Peyer's patch (tissue), 4 donors: ENCODE measurements at regions not wholly inside any gene's neighbourhood (a gene's known extent, or its start where the extent isn't known, plus 50 kb on each side); places are given as distances from the start of the nearest gene placed in this dataset.

Experiments
- DNase-seq, 3 donors: peaks; one replicate each; pipeline ENCODE4 v3.0.0-alpha.2; 2017 to 2019
- H3K27ac ChIP-seq, 4 donors: fragments of 200-600 bp; sonication (generic); one replicate each; pipeline ENCODE4 v1.5.1; 2016 to 2019
- H3K27me3 ChIP-seq, 2 donors: fragments of 200-600 bp; sonication (generic); one replicate each; pipeline ENCODE4 v1.5.1; 2019
- H3K36me3 ChIP-seq, 3 donors: fragments of 200-600 bp; sonication (generic); one replicate each; pipeline ENCODE4 v1.5.1; 2016 to 2019
- H3K4me1 ChIP-seq, 4 donors: fragments of 200-600 bp; sonication (generic); one replicate each; pipeline ENCODE4 v1.5.1; 2016 to 2019
- H3K4me3 ChIP-seq, 4 donors: fragments of 200-600 bp; sonication (generic); 1 replicate in 3 of 4; 2 replicates in 1 of 4; pipeline ENCODE4 v1.5.1; 2016 to 2019; ENCODE audit warnings: mild to moderate bottlenecking in 1 of 4
- H3K9me3 ChIP-seq, 4 donors: fragments of 200-600 bp; sonication (generic); one replicate each; pipeline ENCODE4 v1.5.1; 2016 to 2019; ENCODE audit warnings: mild to moderate bottlenecking in 1 of 4
- POLR2A ChIP-seq, 2 donors: fragments of 450-650 bp; IDR thresholded peaks; one replicate each; pipeline ENCODE4 v1.5.1; 2017; ENCODE audit warnings: antibody characterized with exemption in 2 of 2, mild to moderate bottlenecking in 2 of 2, moderate library complexity in 2 of 2
- TF ChIP-seq, protein P1 (sequence below), 6 experiments: fragments of 450-650 bp in 4 of 6; fragments of 200-600 bp in 2 of 6; sonication (generic) in 1 of 6; IDR thresholded peaks; one replicate each; pipeline ENCODE4 v1.5.1; 2017 to 2019; ENCODE audit warnings: antibody characterized with exemption in 6 of 6, mild to moderate bottlenecking in 3 of 6, moderate library complexity in 1 of 6

DNA sequence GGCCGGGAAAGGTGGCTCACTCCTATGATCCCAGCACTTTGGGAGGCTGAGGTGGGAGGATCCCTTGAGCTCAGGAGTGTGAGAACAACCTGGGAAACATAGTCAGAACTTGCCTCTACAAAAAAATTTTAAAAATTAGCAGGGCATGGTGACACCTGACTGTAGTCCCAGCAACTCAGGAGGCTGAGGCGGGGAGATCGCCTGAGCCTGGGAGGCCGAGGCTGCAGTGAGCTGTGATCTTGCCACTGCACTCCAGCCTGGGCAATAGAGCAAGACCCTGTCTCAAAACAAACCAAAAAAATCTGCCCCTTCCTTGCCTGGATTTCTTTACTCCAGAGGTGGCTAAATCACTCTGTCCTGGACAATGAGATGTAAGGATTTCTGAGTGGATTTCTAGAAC is 197.7 kb downstream of the NRP2 start:
- Histone ChIP-seq H3K4me1 (no peaks in the 10 kb centered on the region), H3K27ac (no peak overlapping the region)

DNA sequence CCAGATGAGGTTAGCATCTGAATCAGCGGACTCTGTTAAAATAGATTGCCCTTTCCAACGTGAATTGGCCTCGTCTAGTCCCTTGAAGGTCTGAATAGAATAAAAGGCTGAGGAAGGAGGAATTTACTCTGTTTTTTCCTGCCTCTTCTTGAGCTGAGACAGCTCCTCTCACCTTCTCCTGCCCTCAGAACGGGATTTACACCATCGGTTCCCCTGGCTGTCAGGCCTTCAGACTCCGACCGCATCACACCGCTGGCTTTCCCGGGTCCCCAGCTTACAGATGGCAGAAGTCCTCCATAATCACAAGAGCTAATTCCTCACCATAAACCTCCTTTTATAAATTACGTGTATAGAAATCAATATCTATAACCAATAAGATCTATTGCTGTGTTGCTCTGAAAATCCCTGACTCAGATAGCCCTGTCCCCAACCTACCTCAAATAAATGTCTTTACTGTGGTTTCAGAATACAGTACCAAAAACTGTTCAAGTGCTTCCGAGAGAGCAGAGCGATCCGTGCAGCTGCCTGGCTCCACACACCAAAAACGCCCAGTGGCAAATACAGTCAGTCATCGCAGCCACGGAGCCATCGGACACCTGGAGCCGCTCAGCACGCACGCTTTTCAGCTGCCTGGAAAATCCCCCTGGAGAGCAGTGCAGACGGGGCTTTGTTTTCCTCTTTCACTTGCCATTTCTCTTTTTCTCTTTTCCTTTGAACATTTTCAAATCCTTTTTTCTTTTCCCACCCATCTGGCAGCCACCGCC is 196.9 kb downstream of the NRP2 start:
- H3K27ac ChIP-seq = no peak overlapping the region
- H3K9me3 ChIP-seq = no peaks in the 10 kb centered on the region
- TF ChIP-seq POLR2A (IDR thresholded peaks at IDR 0.05) = no peak
- no peaks in the 10 kb centered on the region for H3K4me1 ChIP-seq
- H3K4me3 ChIP-seq = no peak overlapping the region
- no peaks in the 10 kb centered on the region for H3K27me3 ChIP-seq
- no peaks in the 10 kb centered on the region for H3K36me3 ChIP-seq
- no peak for DNase-seq

More for the DNA sequence above, 197.7 kb downstream of the NRP2 start:
- Histone ChIP-seq H3K4me3 (no peak overlapping the region), H3K36me3 (no peaks in the 10 kb centered on the region), H3K9me3 (no peaks in the 10 kb centered on the region), H3K27me3 (no peaks in the 10 kb centered on the region)
- no peak for TF ChIP-seq POLR2A (IDR thresholded peaks at IDR 0.05)
- TF ChIP-seq, protein P1, sequence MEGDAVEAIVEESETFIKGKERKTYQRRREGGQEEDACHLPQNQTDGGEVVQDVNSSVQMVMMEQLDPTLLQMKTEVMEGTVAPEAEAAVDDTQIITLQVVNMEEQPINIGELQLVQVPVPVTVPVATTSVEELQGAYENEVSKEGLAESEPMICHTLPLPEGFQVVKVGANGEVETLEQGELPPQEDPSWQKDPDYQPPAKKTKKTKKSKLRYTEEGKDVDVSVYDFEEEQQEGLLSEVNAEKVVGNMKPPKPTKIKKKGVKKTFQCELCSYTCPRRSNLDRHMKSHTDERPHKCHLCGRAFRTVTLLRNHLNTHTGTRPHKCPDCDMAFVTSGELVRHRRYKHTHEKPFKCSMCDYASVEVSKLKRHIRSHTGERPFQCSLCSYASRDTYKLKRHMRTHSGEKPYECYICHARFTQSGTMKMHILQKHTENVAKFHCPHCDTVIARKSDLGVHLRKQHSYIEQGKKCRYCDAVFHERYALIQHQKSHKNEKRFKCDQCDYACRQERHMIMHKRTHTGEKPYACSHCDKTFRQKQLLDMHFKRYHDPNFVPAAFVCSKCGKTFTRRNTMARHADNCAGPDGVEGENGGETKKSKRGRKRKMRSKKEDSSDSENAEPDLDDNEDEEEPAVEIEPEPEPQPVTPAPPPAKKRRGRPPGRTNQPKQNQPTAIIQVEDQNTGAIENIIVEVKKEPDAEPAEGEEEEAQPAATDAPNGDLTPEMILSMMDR (IDR thresholded peaks at IDR 0.05) = no peak
- no peak for DNase-seq

DNA sequence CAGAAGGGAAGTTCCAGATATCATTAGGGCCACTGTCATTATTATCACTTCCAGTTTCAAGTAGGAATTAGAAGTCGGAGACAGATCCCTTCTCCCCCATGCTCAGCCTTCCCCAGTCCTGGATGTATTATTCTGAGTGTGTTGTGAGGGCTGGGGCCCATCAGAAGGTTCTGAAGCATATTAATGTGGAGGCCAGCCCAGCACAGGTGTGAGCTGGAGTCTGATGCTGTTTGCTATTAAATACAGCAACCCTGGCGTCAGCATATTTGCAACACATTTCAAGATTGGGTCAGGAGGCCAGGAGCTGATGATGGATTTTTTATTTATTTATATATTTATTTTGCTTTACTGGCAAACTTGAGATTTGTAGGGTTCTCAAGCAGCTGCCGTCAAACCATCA is 195.2 kb downstream of the NRP2 start:
- no peak for TF ChIP-seq POLR2A (IDR thresholded peaks at IDR 0.05)
- TF ChIP-seq, protein P1 (IDR thresholded peaks at IDR 0.05) = no peak

DNA sequence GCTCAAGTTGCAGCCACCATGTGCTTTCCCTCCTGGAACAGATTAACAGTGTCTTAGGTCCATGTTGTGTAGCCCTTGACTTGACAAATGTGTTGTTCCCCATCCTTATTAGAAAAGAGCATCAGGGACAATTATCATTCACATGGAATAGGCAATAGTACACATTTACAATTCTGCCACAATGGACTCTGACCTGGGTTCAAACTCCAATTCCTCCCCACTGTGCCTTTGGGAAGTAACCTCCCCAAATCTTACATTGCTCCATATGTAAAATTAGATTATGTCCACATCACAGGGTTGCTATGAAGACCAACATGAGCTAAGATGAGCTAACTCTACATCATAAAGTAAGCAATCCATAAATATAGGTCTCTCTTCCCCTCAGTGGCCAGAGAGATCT is 193.8 kb downstream of the NRP2 start:
- Histone ChIP-seq H3K27ac (no peak overlapping the region), H3K4me1 (no peaks in the 10 kb centered on the region), H3K9me3 (no peaks in the 10 kb centered on the region), H3K36me3 (no peaks in the 10 kb centered on the region), H3K4me3 (no peak overlapping the region), H3K27me3 (no peaks in the 10 kb centered on the region)
- no peak for DNase-seq
- no peak for TF ChIP-seq POLR2A (IDR thresholded peaks at IDR 0.05)
- TF ChIP-seq, protein P1 (IDR thresholded peaks at IDR 0.05) = no peak

More for the DNA sequence above, 195.2 kb downstream of the NRP2 start:
- Histone ChIP-seq H3K9me3 (no peaks in the 10 kb centered on the region), H3K4me3 (no peak overlapping the region), H3K4me1 (no peaks in the 10 kb centered on the region), H3K36me3 (no peaks in the 10 kb centered on the region), H3K27me3 (no peaks in the 10 kb centered on the region), H3K27ac (no peak overlapping the region)
- DNase-seq = no peak

DNA sequence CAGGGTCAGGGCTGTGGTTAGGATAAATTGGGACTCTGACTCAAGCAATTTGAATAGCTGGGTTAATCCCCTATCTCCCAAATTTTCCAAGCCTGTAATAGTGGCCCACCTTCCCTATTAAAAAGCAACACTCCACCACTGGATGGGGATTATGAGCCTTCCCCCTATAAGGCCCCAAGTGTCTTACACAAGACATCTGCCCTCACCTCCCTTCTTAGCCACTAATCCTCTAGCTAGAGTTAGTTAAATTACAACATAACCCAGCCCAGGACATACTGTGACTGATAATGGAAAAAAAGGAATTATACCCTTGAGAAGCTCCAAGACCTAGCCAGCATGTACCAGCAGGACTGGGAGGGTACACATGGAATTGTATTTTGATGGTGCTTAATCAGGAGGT is 190.4 kb downstream of the NRP2 start:
- TF ChIP-seq POLR2A (IDR thresholded peaks at IDR 0.05) = no peak
- TF ChIP-seq, protein P1 (IDR thresholded peaks at IDR 0.05) = no peak
- DNase-seq = no peak
- no peaks in the 10 kb centered on the region for H3K9me3 ChIP-seq
- H3K27ac ChIP-seq = no peak overlapping the region
- no peaks in the 10 kb centered on the region for H3K27me3 ChIP-seq
- no peaks in the 10 kb centered on the region for H3K4me1 ChIP-seq
- no peaks in the 10 kb centered on the region for H3K36me3 ChIP-seq
- no peak overlapping the region for H3K4me3 ChIP-seq

DNA sequence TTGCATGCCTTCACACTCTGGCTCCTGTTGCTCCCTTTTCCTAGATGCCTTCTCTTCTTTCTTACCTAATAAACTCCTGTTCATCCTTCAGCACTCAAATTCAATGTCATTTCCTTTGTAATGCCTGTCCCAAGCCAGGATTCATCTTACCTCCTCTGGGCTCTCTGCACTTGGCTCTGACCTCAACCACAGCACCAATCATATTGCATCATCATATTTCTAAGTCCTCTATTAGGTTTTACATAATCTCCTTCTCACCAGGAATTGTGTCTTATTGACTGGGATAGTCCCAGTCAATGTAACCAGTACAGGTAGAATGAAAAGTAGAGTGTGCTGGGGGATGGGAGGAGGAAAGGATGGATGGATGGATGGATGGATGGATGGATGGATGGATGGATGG is 187.1 kb downstream of the NRP2 start:
- no peaks in the 10 kb centered on the region for H3K36me3 ChIP-seq
- no peak overlapping the region for H3K4me3 ChIP-seq
- H3K27me3 ChIP-seq = no peaks in the 10 kb centered on the region
- no peak overlapping the region for H3K27ac ChIP-seq
- H3K4me1 ChIP-seq = no peaks in the 10 kb centered on the region
- H3K9me3 ChIP-seq = no peaks in the 10 kb centered on the region
- DNase-seq = no peak
- TF ChIP-seq, protein P1 (IDR thresholded peaks at IDR 0.05) = no peak
- no peak for TF ChIP-seq POLR2A (IDR thresholded peaks at IDR 0.05)
